ENCODE measurements at regions not wholly inside any gene's neighbourhood (a gene's known extent, or its start where the extent isn't known, plus 50 kb on each side); places are given as distances from the start of the nearest gene placed in this dataset.

GRCh38 chr6:165915022-165915770, 252.2 kb upstream of the PDE10A start:
- no peak for TF ChIP-seq HMGXB4 (CRISPR knock-in tag; IDR thresholded peaks at IDR 0.05)
- TF ChIP-seq CTCF (IDR thresholded peaks at IDR 0.05), result no peak
- TF ChIP-seq FOXK1 (CRISPR knock-in tag; IDR thresholded peaks at IDR 0.05), result no peak
- no peak for TF ChIP-seq ZNF138 (CRISPR knock-in tag; conservative IDR thresholded peaks at IDR 0.05)
- TF ChIP-seq, protein P1, sequence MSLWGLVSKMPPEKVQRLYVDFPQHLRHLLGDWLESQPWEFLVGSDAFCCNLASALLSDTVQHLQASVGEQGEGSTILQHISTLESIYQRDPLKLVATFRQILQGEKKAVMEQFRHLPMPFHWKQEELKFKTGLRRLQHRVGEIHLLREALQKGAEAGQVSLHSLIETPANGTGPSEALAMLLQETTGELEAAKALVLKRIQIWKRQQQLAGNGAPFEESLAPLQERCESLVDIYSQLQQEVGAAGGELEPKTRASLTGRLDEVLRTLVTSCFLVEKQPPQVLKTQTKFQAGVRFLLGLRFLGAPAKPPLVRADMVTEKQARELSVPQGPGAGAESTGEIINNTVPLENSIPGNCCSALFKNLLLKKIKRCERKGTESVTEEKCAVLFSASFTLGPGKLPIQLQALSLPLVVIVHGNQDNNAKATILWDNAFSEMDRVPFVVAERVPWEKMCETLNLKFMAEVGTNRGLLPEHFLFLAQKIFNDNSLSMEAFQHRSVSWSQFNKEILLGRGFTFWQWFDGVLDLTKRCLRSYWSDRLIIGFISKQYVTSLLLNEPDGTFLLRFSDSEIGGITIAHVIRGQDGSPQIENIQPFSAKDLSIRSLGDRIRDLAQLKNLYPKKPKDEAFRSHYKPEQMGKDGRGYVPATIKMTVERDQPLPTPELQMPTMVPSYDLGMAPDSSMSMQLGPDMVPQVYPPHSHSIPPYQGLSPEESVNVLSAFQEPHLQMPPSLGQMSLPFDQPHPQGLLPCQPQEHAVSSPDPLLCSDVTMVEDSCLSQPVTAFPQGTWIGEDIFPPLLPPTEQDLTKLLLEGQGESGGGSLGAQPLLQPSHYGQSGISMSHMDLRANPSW (CRISPR knock-in tag; conservative IDR thresholded peaks at IDR 0.05; ENCODE audit: low read depth), result no peak
- TF ChIP-seq NR2C2 (CRISPR knock-in tag; IDR thresholded peaks at IDR 0.05), result no peak
- TF ChIP-seq, protein P2, sequence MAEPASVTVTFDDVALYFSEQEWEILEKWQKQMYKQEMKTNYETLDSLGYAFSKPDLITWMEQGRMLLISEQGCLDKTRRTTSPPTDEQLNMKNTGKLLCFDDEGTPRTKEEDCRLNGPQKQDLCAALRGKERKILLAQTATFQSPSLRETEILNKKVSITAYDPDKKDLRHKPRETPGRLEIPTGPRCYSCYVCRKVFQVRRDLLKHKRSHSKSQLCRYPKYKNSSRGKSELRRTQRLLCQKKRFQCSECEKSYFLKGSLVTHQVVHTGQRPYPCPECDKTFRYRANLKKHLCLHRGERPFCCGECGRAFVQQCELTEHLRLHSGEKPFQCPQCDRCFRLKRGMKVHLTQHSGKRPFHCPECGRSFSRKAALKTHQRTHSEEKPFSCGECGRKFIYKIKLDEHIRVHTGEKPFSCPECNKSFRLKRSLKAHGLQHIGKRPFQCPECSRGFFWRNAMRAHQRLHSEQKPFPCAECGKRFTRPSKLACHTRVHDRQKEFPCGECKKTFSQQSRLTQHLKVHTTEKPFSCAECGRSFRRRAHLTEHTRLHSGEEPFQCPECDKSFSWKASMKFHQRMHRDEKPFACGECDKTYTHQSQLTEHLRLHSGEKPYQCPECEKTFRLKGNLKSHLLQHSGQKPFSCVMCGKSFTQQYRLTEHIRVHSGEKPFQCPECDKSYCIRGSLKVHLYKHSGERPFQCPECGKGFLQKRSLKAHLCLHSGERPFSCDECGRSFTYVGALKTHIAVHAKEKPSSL (CRISPR knock-in tag; conservative IDR thresholded peaks at IDR 0.05), result no peak
- no peak for TF ChIP-seq GABPB1 (CRISPR knock-in tag; IDR thresholded peaks at IDR 0.05)
- TF ChIP-seq SP1 (CRISPR knock-in tag; conservative IDR thresholded peaks at IDR 0.05), result no peak
